Mammary epithelial cell (primary cell): ENCODE measurements at regions not wholly inside any gene's neighbourhood (a gene's known extent, or its start where the extent isn't known, plus 50 kb on each side); places are given as distances from the start of the nearest gene placed in this dataset.

Source experiments
- EZH2 ChIP-seq: IDR thresholded peaks from 2 replicates; pipeline ENCODE4 v1.6.1; 2012; ENCODE audit warnings: low read length, inconsistent platforms, borderline replicate concordance
- TF ChIP-seq, protein P1 (sequence below), 2 donors: IDR thresholded peaks in 1 of 2; conservative IDR thresholded peaks in 1 of 2; 2 replicates each; pipeline ENCODE4 v1.5.1; 2011 to 2012; ENCODE audit warnings: inconsistent platforms in 2 of 2, low read length in 2 of 2, mild to moderate bottlenecking in 2 of 2, control low read depth in 1 of 2, low read depth in 1 of 2; ENCODE audit not compliant: insufficient read depth in 1 of 2; ENCODE audit errors: extremely low read depth in 1 of 2

DNA sequence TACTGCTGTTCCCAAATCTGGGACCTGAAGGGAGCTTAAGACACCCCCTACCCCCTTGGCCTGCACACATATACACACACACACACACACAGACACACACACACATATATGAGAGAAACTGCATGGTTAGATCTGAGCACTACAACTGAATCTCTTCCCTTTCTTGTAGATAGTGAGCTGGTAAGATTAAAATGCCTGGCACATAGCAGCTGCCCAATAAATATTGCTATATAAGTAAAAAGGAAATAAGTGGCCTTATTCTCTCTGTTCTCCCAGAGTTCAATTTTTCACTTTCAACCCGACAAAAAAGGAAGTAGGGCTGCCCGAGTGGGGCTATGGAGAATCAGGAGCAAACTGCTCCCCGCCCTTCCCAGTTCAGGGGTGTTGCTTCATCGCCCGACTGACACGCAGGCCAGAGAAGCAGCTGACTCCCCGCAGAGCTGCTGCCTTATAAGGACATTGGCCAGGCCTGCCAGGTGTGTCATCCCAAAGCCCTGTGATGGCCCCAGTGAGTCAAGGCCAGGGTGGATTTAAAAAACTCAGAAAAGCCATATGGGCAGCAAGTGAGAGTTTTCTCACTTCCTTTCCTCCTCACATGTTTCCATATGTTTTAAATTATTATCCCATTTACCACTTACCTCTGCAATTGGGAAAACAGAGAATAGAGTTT lies 106.5 kb upstream of the SLC44A3 start:
- TF ChIP-seq, protein P1, sequence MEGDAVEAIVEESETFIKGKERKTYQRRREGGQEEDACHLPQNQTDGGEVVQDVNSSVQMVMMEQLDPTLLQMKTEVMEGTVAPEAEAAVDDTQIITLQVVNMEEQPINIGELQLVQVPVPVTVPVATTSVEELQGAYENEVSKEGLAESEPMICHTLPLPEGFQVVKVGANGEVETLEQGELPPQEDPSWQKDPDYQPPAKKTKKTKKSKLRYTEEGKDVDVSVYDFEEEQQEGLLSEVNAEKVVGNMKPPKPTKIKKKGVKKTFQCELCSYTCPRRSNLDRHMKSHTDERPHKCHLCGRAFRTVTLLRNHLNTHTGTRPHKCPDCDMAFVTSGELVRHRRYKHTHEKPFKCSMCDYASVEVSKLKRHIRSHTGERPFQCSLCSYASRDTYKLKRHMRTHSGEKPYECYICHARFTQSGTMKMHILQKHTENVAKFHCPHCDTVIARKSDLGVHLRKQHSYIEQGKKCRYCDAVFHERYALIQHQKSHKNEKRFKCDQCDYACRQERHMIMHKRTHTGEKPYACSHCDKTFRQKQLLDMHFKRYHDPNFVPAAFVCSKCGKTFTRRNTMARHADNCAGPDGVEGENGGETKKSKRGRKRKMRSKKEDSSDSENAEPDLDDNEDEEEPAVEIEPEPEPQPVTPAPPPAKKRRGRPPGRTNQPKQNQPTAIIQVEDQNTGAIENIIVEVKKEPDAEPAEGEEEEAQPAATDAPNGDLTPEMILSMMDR (conservative IDR thresholded peaks at IDR 0.05 in 1 of 2, IDR thresholded peaks at IDR 0.05 in 1 of 2; ENCODE audit: extremely low read depth in 1 of 2, insufficient read depth in 1 of 2, low read depth in 1 of 2, low read length in 2 of 2): no peak
- no peak for TF ChIP-seq EZH2
